Esophagus squamous epithelium (tissue), 4 donors: ENCODE measurements at regions not wholly inside any gene's neighbourhood (a gene's known extent, or its start where the extent isn't known, plus 50 kb on each side); places are given as distances from the start of the nearest gene placed in this dataset.

Experiments
- CTCF ChIP-seq, 6 experiments: fragments of 450-650 bp in 4 of 6; fragments of 200-600 bp in 2 of 6; sonication (generic) in 2 of 6; IDR thresholded peaks; one replicate each; pipeline ENCODE4 v1.5.1; 2016 to 2019; ENCODE audit warnings: antibody characterized with exemption in 6 of 6, mild to moderate bottlenecking in 4 of 6, moderate library complexity in 4 of 6
- POLR2A ChIP-seq, 4 donors: fragments of 450-650 bp; IDR thresholded peaks; one replicate each; pipeline ENCODE4 v1.6.1; 2017; ENCODE audit warnings: antibody characterized with exemption in 4 of 4, mild to moderate bottlenecking in 4 of 4, moderate library complexity in 3 of 4

DNA sequence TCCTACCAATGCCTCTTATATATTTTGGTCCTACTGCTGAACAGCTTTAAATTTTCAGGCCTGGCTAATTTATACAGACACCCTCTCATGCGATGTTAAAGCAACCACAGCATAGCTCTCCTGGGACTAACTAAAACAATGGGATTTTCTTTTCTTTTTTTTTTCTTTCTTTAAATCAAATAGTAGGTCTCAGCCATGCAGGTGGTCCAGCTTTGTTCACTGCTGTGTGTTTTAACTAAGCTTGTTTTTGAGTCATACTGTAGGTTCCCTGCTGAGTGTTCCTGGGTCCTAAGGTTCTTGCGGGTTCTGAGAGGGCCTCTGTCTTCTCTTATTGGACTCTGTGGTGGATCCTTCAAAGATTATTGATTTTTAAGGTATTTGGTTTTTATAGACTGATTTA lies 113.1 kb upstream of the SORCS1 start:
- TF ChIP-seq POLR2A (IDR thresholded peaks at IDR 0.05) = no peak
- TF ChIP-seq CTCF (IDR thresholded peaks at IDR 0.05) = no peak
